Endothelial cell of umbilical vein (primary cell): ENCODE measurements at regions not wholly inside any gene's neighbourhood (a gene's known extent, or its start where the extent isn't known, plus 50 kb on each side); places are given as distances from the start of the nearest gene placed in this dataset.

Experiments used
- BruUV-seq: library from RNA; stranded (reverse); fragments of 400-500 nt; replicated peaks from 2 replicates; lab custom pipeline; 2021; lab: Mats Ljungman, UMichigan
- CTCF ChIA-PET: fragments of 300-600, 350-600 bp; sonication (Branson Sonifier 250); formaldehyde crosslinking; loops from one replicate; lab custom pipeline; 2021; ENCODE audit warnings: antibody characterized with exemption, inconsistent platforms; lab: Charles Lee
- POLR2A ChIA-PET: fragments of 300-600, 350-600 bp; sonication (Branson Sonifier 250); formaldehyde crosslinking; loops from one replicate; lab custom pipeline; 2021; ENCODE audit warnings: antibody characterized with exemption, inconsistent platforms; lab: Charles Lee
- DNase-seq: peaks from one replicate; pipeline ENCODE4 v3.0.0-alpha.2; 2011; ENCODE audit warnings: low read depth, low spot score
- FAIRE-seq: peaks from 2 replicates; lab custom pipeline; 2011; peaks lifted over from hg19 to GRCh38; lab: Jason Lieb, UNC
- H2AFZ ChIP-seq: 2 replicates; pipeline ENCODE4 v1.6.0; 2012; ENCODE audit warnings: low read depth, low read length, control low read depth, inconsistent platforms
- H3K27ac ChIP-seq: 2 replicates; pipeline ENCODE4 v1.5.1; 2011; ENCODE audit warnings: low read depth, mild to moderate bottlenecking, control low read depth, low read length, moderate library complexity; ENCODE audit not compliant: insufficient read depth
- H3K27me3 ChIP-seq, 2 experiments: 2 replicates each; pipeline versions ENCODE4 v1.6.0 to v1.6.1; 2011; ENCODE audit warnings: low read length in 2 of 2, mixed read lengths in 1 of 2; ENCODE audit not compliant: control insufficient read depth in 2 of 2, insufficient read depth in 2 of 2
- H3K36me3 ChIP-seq, 2 experiments: 2 replicates in 1 of 2; 3 replicates in 1 of 2; pipeline ENCODE4 v1.5.1; 2011; ENCODE audit warnings: low read length in 2 of 2, mild to moderate bottlenecking in 1 of 2, moderate library complexity in 1 of 2; ENCODE audit not compliant: control insufficient read depth in 2 of 2, insufficient read depth in 2 of 2; ENCODE audit errors: extremely low read depth in 1 of 2
- H3K4me1 ChIP-seq: 3 replicates; pipeline ENCODE4 v1.5.1; 2011; ENCODE audit warnings: mild to moderate bottlenecking, low read length; ENCODE audit not compliant: control insufficient read depth, insufficient read depth; ENCODE audit errors: extremely low read depth
- H3K4me2 ChIP-seq: 2 replicates; pipeline ENCODE4 v1.6.1; 2011; ENCODE audit warnings: low read length, control low read depth, mixed read lengths; ENCODE audit not compliant: insufficient read depth
- H3K4me3 ChIP-seq, 3 experiments: fragments of 200-600 bp in 1 of 3; sonication (generic), shearing (Covaris generic) in 1 of 3; replicated peaks in 1 of 3; 2 replicates each; pipeline ENCODE4 v1.5.1; 2011 to 2016; ENCODE audit warnings: control low read depth in 3 of 3, low read length in 3 of 3, mild to moderate bottlenecking in 2 of 3, inconsistent platforms in 1 of 3, low read depth in 1 of 3, moderate library complexity in 1 of 3; ENCODE audit not compliant: insufficient read depth in 1 of 3
- H3K79me2 ChIP-seq: 2 replicates; pipeline ENCODE4 v1.6.0; 2012; ENCODE audit warnings: low read length, inconsistent platforms; ENCODE audit not compliant: control insufficient read depth, insufficient read depth
- H3K9ac ChIP-seq: replicated peaks from 2 replicates; pipeline ENCODE3; 2011; ENCODE audit warnings: low read length, control low read depth; ENCODE audit not compliant: insufficient read depth; ENCODE audit errors: extremely low read depth
- H3K9me1 ChIP-seq: replicated peaks from 3 replicates; pipeline ENCODE4 v1.6.0; 2011; ENCODE audit warnings: mild to moderate bottlenecking, low read length; ENCODE audit not compliant: control insufficient read depth, insufficient read depth; ENCODE audit errors: extremely low read depth
- H3K9me3 ChIP-seq: replicated peaks from 2 replicates; pipeline ENCODE4 v1.5.1; 2012; ENCODE audit warnings: low read length, inconsistent platforms; ENCODE audit not compliant: control insufficient read depth, insufficient read depth
- H4K20me1 ChIP-seq: replicated peaks from 2 replicates; pipeline ENCODE3; 2011; ENCODE audit warnings: mild to moderate bottlenecking, low read length; ENCODE audit not compliant: control insufficient read depth, insufficient read depth; ENCODE audit errors: extremely low read depth
- EZH2 ChIP-seq: IDR thresholded peaks from 2 replicates; pipeline ENCODE4 v1.6.1; 2012; ENCODE audit warnings: borderline replicate concordance, low read depth, mild to moderate bottlenecking, moderate library complexity, low read length, inconsistent platforms; ENCODE audit not compliant: severe bottlenecking
- FOS ChIP-seq: IDR thresholded peaks from 2 replicates; pipeline ENCODE4 v1.6.1; 2011; ENCODE audit warnings: mild to moderate bottlenecking, low read length, moderate library complexity, borderline replicate concordance; ENCODE audit not compliant: insufficient read depth
- GATA2 ChIP-seq: IDR thresholded peaks from 2 replicates; pipeline ENCODE4 v1.7.0; 2011; ENCODE audit warnings: low read depth, mild to moderate bottlenecking, moderate library complexity, mixed read lengths, low read length; ENCODE audit not compliant: insufficient read length, insufficient read depth
- JUN ChIP-seq: IDR thresholded peaks from 2 replicates; pipeline ENCODE4 v1.6.1; 2011; ENCODE audit warnings: borderline replicate concordance, low read depth; ENCODE audit not compliant: insufficient read length, insufficient read depth
- MYC ChIP-seq: IDR thresholded peaks from one replicate; pipeline ENCODE4 v1.6.1; 2011; ENCODE audit warnings: mild to moderate bottlenecking, low read depth, low read length
- POLR2A ChIP-seq: IDR thresholded peaks from 2 replicates; pipeline ENCODE4 v1.6.1; 2012; ENCODE audit warnings: low read depth, mild to moderate bottlenecking, control low read depth, low read length
- POLR2AphosphoS5 ChIP-seq: IDR thresholded peaks from 2 replicates; pipeline ENCODE4 v1.6.1; 2012; ENCODE audit warnings: low read depth, mild to moderate bottlenecking, control low read depth, low read length, moderate library complexity; ENCODE audit not compliant: insufficient read depth
- dilution Hi-C: fragments of 300-500 bp; cut with MboI; formaldehyde crosslinking; loops from one replicate; pipeline ENCODE4 v1.15.0; 2019; ENCODE audit warnings: low sequenced_read_pairs; ENCODE audit not compliant: extremely low pct_ligation_motif_present
- intact Hi-C: fragments of 100-400 bp; cut with micrococcal nuclease; formaldehyde crosslinking; loops from one replicate; pipeline ENCODE4 v1.10.0; 2022
- TF ChIP-seq, protein P1 (sequence below), 2 donors: IDR thresholded peaks; 1 replicate in 1 of 2; 2 replicates in 1 of 2; pipeline ENCODE4 v1.5.1; 2011; ENCODE audit warnings: low read length in 2 of 2, mild to moderate bottlenecking in 2 of 2, moderate library complexity in 2 of 2, control low read depth in 1 of 2, inconsistent platforms in 1 of 2, low read depth in 1 of 2; ENCODE audit not compliant: insufficient read depth in 1 of 2; ENCODE audit errors: extremely low read depth in 1 of 2
- TF ChIP-seq, protein P2 (sequence below): IDR thresholded peaks from 2 replicates; pipeline ENCODE4 v1.6.1; 2011; ENCODE audit not compliant: insufficient read depth, insufficient read length

- no peaks in the 10 kb centered on the region for H3K9me1 ChIP-seq
- no peaks in the 10 kb centered on the region for H3K4me1 ChIP-seq
- BruUV-seq = no TSS peak
- dilution Hi-C loops (no loop called here), intact Hi-C loops (no loop called here)
- H3K4me3 ChIP-seq = no peak overlapping the region
- no peaks in the 10 kb centered on the region for H3K79me2 ChIP-seq
- H3K36me3 ChIP-seq = no peaks in the 10 kb centered on the region
- ChIA-PET CTCF (no interaction called here), POLR2A (no interaction called here)
- peaks cover 5% of the 10 kb centered on the region for H3K9me3 ChIP-seq
- H2AFZ ChIP-seq = no peak overlapping the region
- no peak overlapping the region for H3K27ac ChIP-seq
- FAIRE-seq (no peak), DNase-seq (no peak)
- no peak overlapping the region for H3K4me2 ChIP-seq
- TF ChIP-seq POLR2AphosphoS5 (no peak), EZH2 (no peak), FOS (no peak), POLR2A (no peak), GATA2 (no peak), MYC (no peak), JUN (no peak)
- TF ChIP-seq, protein P1, sequence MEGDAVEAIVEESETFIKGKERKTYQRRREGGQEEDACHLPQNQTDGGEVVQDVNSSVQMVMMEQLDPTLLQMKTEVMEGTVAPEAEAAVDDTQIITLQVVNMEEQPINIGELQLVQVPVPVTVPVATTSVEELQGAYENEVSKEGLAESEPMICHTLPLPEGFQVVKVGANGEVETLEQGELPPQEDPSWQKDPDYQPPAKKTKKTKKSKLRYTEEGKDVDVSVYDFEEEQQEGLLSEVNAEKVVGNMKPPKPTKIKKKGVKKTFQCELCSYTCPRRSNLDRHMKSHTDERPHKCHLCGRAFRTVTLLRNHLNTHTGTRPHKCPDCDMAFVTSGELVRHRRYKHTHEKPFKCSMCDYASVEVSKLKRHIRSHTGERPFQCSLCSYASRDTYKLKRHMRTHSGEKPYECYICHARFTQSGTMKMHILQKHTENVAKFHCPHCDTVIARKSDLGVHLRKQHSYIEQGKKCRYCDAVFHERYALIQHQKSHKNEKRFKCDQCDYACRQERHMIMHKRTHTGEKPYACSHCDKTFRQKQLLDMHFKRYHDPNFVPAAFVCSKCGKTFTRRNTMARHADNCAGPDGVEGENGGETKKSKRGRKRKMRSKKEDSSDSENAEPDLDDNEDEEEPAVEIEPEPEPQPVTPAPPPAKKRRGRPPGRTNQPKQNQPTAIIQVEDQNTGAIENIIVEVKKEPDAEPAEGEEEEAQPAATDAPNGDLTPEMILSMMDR (IDR thresholded peaks at IDR 0.05; ENCODE audit: extremely low read depth in 1 of 2, insufficient read depth in 1 of 2, low read depth in 1 of 2, low read length in 2 of 2) = no peak
- TF ChIP-seq, protein P2, sequence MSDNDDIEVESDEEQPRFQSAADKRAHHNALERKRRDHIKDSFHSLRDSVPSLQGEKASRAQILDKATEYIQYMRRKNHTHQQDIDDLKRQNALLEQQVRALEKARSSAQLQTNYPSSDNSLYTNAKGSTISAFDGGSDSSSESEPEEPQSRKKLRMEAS = no peak
- H3K27me3 ChIP-seq = no peaks in the 10 kb centered on the region
- no peaks in the 10 kb centered on the region for H4K20me1 ChIP-seq
- no peak overlapping the region for H3K9ac ChIP-seq
Measured at GRCh38 chr12:61538951-61539350, 721.3 kb upstream of the USP15 start.
